ENCODE measurements at regions not wholly inside any gene's neighbourhood (a gene's known extent, or its start where the extent isn't known, plus 50 kb on each side); places are given as distances from the start of the nearest gene placed in this dataset.

- in situ Hi-C loops (cut with HindIII; ENCODE audit: low pct_ligation_motif_present, low sequenced_read_pairs): no loop called here
These were observed 238.8 kb upstream of the PCSK5 start for GRCh38 chr9:75651709-75652108.

GRCh38 chr9:75653335-75653734 is 237.1 kb upstream of the PCSK5 start:
- H3K4me3 ChIP-seq (ENCODE audit: low read depth, low read length): no peak overlapping the region
- in situ Hi-C loops (cut with HindIII; ENCODE audit: low pct_ligation_motif_present, low sequenced_read_pairs): no loop called here
- no peak overlapping the region for H3K27ac ChIP-seq
- no peak for DNase-seq
- no peak for TF ChIP-seq CTCF (IDR thresholded peaks at IDR 0.05; ENCODE audit: low read depth, low read length, missing control alignments)
- no peaks in the 10 kb centered on the region for H3K27me3 ChIP-seq (replicated peaks)
- H3K36me3 ChIP-seq (replicated peaks): no peaks in the 10 kb centered on the region

More at GRCh38 chr9:75651709-75652108, 238.8 kb upstream of the PCSK5 start:
- Histone ChIP-seq H3K27me3 (replicated peaks) (no peaks in the 10 kb centered on the region), H3K4me3 (ENCODE audit: low read depth, low read length) (no peak overlapping the region), H3K36me3 (replicated peaks) (no peaks in the 10 kb centered on the region), H3K27ac (no peak overlapping the region)
- DNase-seq: no peak
- TF ChIP-seq CTCF (IDR thresholded peaks at IDR 0.05; ENCODE audit: low read depth, low read length, missing control alignments): no peak

- DNase-seq: no peak
- H3K27me3 ChIP-seq (replicated peaks): no peaks in the 10 kb centered on the region
- in situ Hi-C loops (cut with HindIII; ENCODE audit: low pct_ligation_motif_present, low sequenced_read_pairs): no loop called here
- TF ChIP-seq CTCF (IDR thresholded peaks at IDR 0.05; ENCODE audit: low read depth, low read length, missing control alignments): no peak
- no peaks in the 10 kb centered on the region for H3K36me3 ChIP-seq (replicated peaks)
- H3K27ac ChIP-seq: no peak overlapping the region
- no peak overlapping the region for H3K4me3 ChIP-seq (ENCODE audit: low read depth, low read length)
These were observed 236.7 kb upstream of the PCSK5 start for GRCh38 chr9:75653750-75654149.

GRCh38 chr9:75657015-75657414 is 233.5 kb upstream of the PCSK5 start:
- no peak overlapping the region for H3K4me3 ChIP-seq (ENCODE audit: low read depth, low read length)
- H3K36me3 ChIP-seq (replicated peaks): no peaks in the 10 kb centered on the region
- in situ Hi-C loops (cut with HindIII; ENCODE audit: low pct_ligation_motif_present, low sequenced_read_pairs): no loop called here
- no peak overlapping the region for H3K27ac ChIP-seq
- no peaks in the 10 kb centered on the region for H3K27me3 ChIP-seq (replicated peaks)
- DNase-seq: no peak
- no peak for TF ChIP-seq CTCF (IDR thresholded peaks at IDR 0.05; ENCODE audit: low read depth, low read length, missing control alignments)

- no peak overlapping the region for H3K27ac ChIP-seq
- TF ChIP-seq CTCF (IDR thresholded peaks at IDR 0.05; ENCODE audit: low read depth, low read length, missing control alignments): no peak
- H3K4me3 ChIP-seq (ENCODE audit: low read depth, low read length): no peak overlapping the region
- H3K27me3 ChIP-seq (replicated peaks): no peaks in the 10 kb centered on the region
- no peak for DNase-seq
- in situ Hi-C loops (cut with HindIII; ENCODE audit: low pct_ligation_motif_present, low sequenced_read_pairs): no loop called here
- H3K36me3 ChIP-seq (replicated peaks): no peaks in the 10 kb centered on the region
These were observed 232.1 kb upstream of the PCSK5 start for GRCh38 chr9:75658301-75658905.

GRCh38 chr9:75664597-75664996 is 225.9 kb upstream of the PCSK5 start:
- Histone ChIP-seq H3K27ac (no peak overlapping the region), H3K4me3 (ENCODE audit: low read depth, low read length) (no peak overlapping the region), H3K27me3 (replicated peaks) (no peaks in the 10 kb centered on the region), H3K36me3 (replicated peaks) (no peaks in the 10 kb centered on the region)
- DNase-seq: no peak
- TF ChIP-seq CTCF (IDR thresholded peaks at IDR 0.05; ENCODE audit: low read depth, low read length, missing control alignments): no peak
- in situ Hi-C loops (cut with HindIII; ENCODE audit: low pct_ligation_motif_present, low sequenced_read_pairs): no loop called here

All from brain microvascular endothelial cell (primary cell).